Cerebellar nuclear complex (tissue), 1 donor: ENCODE measurements at regions not wholly inside any gene's neighbourhood (a gene's known extent, or its start where the extent isn't known, plus 50 kb on each side); places are given as distances from the start of the nearest gene placed in this dataset.

ENCODE experiments used
- DNase-seq, 2 experiments: peaks; one replicate each; lab custom pipeline; 2025; lab: John Stamatoyannopoulos, UW

DNA sequence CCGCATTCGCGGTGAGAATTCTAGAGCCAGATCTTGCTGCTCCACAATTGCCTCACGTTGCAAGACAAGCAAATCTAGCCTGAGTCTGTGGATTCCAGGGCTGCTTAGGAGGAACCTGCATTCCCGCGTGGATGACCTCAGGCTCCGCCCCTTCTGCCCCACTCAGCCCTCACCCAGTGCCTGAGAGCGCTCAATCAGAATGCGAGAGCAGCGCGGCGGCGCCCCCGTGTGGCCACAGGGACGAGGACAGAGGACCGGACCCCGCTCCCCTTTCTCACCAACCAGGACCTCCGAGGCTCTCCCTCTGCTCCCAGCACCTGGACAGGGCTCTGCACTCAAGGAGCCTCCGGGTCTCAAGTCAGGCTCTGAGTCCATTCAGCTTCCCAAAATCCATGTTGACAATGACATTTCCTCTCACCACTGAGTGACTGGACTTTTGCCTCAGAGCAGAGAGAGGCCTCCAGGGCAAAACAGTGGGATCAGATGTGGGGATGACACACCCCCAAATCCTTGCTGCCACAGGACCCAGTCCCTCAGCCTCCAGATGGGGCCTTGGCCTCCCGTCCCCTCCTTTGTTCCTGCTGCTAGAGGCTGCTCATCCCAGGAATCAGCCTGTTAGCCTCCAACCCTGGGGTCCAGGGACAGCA lies 52.0 kb downstream of the RPP21 start:
- DNase-seq, result peak in 1 of 2 experiments; percentile 11

- DNase-seq, result no peak
These were observed 52.7 kb downstream of the RPP21 start for GRCh38 chr6:30397697-30398096.

DNA sequence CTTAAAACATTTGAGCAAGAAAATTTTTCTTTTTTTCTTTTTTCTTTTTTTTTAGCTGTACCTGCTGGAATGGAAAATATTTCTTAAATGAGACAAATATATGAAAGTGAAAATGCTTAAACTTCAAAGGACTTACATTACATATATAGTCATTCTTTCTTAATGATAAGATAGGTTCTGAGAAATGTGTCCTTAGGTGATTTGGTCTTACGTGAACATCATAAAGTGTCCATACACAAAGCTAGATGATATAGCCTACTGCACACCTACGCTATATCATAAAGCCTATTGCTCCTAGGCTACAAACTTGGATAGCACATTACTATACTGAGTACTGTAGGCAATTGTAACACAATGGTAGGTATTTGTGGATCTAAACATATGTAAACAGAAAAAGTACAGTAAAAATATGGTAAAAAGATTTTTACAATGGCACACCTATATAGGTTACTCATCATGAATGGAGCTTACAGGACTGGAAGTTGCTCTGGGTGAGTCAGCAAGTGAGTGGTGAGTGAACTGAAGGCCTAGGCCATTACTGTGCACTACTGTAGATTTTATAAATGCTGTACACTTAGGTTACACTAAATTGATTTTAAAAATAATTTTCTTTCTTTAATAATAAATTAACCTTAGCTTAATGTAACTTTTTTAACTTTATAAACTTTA lies 54.6 kb downstream of the RPP21 start:
- DNase-seq, result no peak

- DNase-seq, result no peak
These were observed 61.0 kb downstream of the RPP21 start for GRCh38 chr6:30405934-30406333.

DNA sequence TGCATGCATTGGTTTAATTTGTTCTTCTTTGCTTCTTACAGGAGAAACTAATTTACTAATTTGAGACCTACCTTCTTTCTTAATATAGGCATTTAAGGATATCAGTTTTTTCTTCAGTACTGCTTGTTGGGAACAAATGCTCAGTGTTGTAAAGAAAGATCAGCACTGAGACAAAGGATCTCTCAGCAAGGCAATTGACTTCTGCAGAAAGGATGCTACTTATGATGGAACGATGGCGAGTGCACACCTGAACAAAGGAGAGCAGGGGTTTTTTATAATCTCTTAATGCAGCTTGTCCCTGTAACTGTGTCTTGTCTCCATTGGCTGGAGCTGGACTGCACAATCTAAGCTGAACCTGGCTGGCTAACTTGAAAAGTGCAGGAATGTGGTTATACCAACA lies 64.2 kb downstream of the RPP21 start:
- DNase-seq, result no peak

DNA sequence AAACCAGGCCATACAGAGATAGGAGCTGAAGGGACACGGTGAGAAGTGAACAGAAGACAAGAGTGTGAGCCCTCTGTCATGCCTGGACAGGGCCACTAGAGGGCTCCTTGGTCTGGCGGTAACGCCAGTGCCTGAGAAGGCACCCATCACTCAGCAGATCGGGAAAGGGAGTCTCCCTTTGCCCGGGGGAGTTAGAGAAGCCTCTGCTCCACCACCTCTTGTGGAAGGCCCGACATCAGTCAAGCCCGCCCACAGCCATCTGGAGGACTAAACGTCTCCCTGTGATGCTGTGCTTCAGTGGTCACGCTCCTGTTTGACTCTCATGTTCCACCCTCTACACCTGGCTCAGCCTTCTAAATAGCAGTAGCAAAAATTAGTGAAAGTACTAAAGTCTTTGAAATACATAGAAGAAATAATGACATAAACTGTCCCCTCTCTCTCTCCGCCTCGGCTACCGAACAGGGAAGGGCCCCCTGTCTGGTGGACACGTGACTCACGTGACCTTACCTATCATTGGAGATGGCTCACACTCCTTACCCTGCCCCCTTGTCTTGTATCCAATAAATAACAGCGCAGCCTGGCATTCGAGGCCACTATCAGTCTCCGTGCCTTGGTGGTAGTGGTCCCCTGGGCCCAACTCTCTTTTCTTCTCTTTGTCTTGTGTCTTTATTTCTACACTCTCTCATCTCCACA lies 66.7 kb downstream of the RPP21 start:
- no peak for DNase-seq

- DNase-seq, result no peak
These were observed 70.9 kb upstream of the HLA-E start for GRCh38 chr6:30418448-30418847.

GRCh38 chr6:30424549-30424948 lies 64.8 kb upstream of the HLA-E start:
- no peak for DNase-seq
